OCI-LY3 (cell line): ENCODE measurements at regions not wholly inside any gene's neighbourhood (a gene's known extent, or its start where the extent isn't known, plus 50 kb on each side); places are given as distances from the start of the nearest gene placed in this dataset.

ENCODE experiments used
- H2AFZ ChIP-seq: fragments of 200-600, 300-600 bp; shearing (Covaris generic); 2 replicates; pipeline ENCODE4 v1.6.0; 2014; ENCODE audit warnings: antibody characterized with exemption, low read depth, low read length
- H3K27ac ChIP-seq: fragments of 200-600, 300-600 bp; sonication (generic); 2 replicates; pipeline ENCODE4 v1.5.1; 2014; ENCODE audit warnings: mild to moderate bottlenecking, low read length, moderate library complexity, mixed read lengths
- H3K27me3 ChIP-seq: fragments of 200-600, 300-600 bp; sonication (generic); 2 replicates; pipeline ENCODE4 v1.6.1; 2014; ENCODE audit warnings: low read depth, low read length, mixed read lengths
- H3K36me3 ChIP-seq: fragments of 200-600, 300-600 bp; sonication (generic); replicated peaks from 2 replicates; pipeline ENCODE3; 2014; ENCODE audit warnings: low read depth, low read length, mixed read lengths
- H3K4me1 ChIP-seq: fragments of 300-600, 200-600 bp; sonication (generic); 2 replicates; pipeline ENCODE4 v1.6.1; 2014; ENCODE audit warnings: low read length, mixed read lengths
- H3K4me2 ChIP-seq: fragments of 200-600, 300-600 bp; sonication (generic); 2 replicates; pipeline ENCODE4 v1.6.1; 2014; ENCODE audit warnings: low read length, mixed read lengths
- H3K4me3 ChIP-seq: fragments of 300-600, 200-600 bp; sonication (generic); 2 replicates; pipeline ENCODE4 v1.5.1; 2014; ENCODE audit warnings: antibody characterized with exemption, mild to moderate bottlenecking, low read length, moderate library complexity
- H3K79me2 ChIP-seq: fragments of 300-600, 200-600 bp; shearing (Covaris generic); 2 replicates; pipeline ENCODE4 v1.6.1; 2014; ENCODE audit warnings: mild to moderate bottlenecking, low read length, mixed read lengths
- H3K9ac ChIP-seq: fragments of 300-600, 200-600 bp; shearing (Covaris generic); 2 replicates; pipeline ENCODE4 v1.6.0; 2014; ENCODE audit warnings: mild to moderate bottlenecking, low read length, moderate library complexity
- H3K9me3 ChIP-seq: fragments of 200-600, 300-600 bp; shearing (Covaris generic); 2 replicates; pipeline ENCODE4 v1.6.1; 2014; ENCODE audit warnings: low read length, mixed read lengths; ENCODE audit not compliant: insufficient read depth
- H4K20me1 ChIP-seq: fragments of 200-600, 300-600 bp; sonication (generic); 2 replicates; pipeline ENCODE4 v1.6.1; 2016; ENCODE audit warnings: low read length, mixed read lengths; ENCODE audit not compliant: insufficient read depth
- EZH2phosphoT487 ChIP-seq: fragments of 200-600 bp; shearing (Covaris generic); IDR thresholded peaks from 2 replicates; pipeline ENCODE4 v1.6.1; 2018; ENCODE audit warnings: antibody characterized with exemption, mixed run types, low read depth
- TF ChIP-seq, protein P1 (sequence below): fragments of 200-600, 300-600 bp; sonication (generic); IDR thresholded peaks from 2 replicates; pipeline ENCODE4 v1.5.1; 2014; ENCODE audit warnings: antibody characterized with exemption, low read length, low read depth

- peaks cover 11% of the 10 kb centered on the region for H3K4me1 ChIP-seq
- no peaks in the 10 kb centered on the region for H3K79me2 ChIP-seq
- TF ChIP-seq, protein P1, sequence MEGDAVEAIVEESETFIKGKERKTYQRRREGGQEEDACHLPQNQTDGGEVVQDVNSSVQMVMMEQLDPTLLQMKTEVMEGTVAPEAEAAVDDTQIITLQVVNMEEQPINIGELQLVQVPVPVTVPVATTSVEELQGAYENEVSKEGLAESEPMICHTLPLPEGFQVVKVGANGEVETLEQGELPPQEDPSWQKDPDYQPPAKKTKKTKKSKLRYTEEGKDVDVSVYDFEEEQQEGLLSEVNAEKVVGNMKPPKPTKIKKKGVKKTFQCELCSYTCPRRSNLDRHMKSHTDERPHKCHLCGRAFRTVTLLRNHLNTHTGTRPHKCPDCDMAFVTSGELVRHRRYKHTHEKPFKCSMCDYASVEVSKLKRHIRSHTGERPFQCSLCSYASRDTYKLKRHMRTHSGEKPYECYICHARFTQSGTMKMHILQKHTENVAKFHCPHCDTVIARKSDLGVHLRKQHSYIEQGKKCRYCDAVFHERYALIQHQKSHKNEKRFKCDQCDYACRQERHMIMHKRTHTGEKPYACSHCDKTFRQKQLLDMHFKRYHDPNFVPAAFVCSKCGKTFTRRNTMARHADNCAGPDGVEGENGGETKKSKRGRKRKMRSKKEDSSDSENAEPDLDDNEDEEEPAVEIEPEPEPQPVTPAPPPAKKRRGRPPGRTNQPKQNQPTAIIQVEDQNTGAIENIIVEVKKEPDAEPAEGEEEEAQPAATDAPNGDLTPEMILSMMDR, result peak; percentile 63
- no peak for TF ChIP-seq EZH2phosphoT487
- H3K4me2 ChIP-seq, result no peak overlapping the region
- no peak overlapping the region for H3K4me3 ChIP-seq
- H3K27ac ChIP-seq, result no peak overlapping the region
- H2AFZ ChIP-seq, result no peak overlapping the region
- H4K20me1 ChIP-seq, result no peaks in the 10 kb centered on the region
- no peak overlapping the region for H3K9ac ChIP-seq
- H3K9me3 ChIP-seq, result no peaks in the 10 kb centered on the region
- no peaks in the 10 kb centered on the region for H3K36me3 ChIP-seq
- no peaks in the 10 kb centered on the region for H3K27me3 ChIP-seq
Measured at GRCh38 chr1:100606438-100606837, 68.5 kb downstream of the GPR88 start.

DNA sequence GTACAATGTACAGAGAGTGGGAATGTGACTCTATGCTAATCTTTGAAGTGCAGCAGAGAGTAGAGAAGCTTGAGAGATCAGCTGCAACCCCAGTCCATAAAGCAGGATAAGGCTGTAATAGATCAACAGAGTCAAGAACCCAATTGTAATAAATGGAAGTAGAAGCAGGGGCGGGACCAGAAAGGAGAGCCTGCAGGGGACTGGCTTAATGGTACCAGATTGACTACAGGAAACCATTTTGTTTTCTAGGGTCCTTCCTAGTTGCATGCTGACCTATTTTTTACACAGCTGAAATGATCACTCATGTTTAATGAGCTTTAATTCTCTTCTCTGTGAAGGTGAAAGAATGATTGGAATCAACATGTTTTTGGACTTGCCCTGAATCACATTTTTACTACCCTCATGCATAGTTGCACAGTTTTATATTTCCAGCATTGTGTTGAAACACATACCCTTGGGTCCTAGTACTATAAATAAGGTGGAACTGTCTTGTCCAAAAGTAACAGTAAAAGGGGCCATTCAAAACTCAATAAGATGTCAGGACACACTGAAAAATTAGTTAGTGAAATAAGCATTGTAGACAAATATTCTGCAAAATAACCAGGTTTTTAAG lies 69.8 kb downstream of the GPR88 start:
- H3K27me3 ChIP-seq, result no peaks in the 10 kb centered on the region; the same call in 1 of the 2 replicates
- TF ChIP-seq, protein P1, result no peak
- TF ChIP-seq EZH2phosphoT487, result no peak
- H3K36me3 ChIP-seq, result no peaks in the 10 kb centered on the region
- H3K4me3 ChIP-seq, result no peak overlapping the region
- H3K4me1 ChIP-seq, result peaks cover 11% of the 10 kb centered on the region
- H2AFZ ChIP-seq, result no peak overlapping the region
- no peak overlapping the region for H3K27ac ChIP-seq
- no peak overlapping the region for H3K4me2 ChIP-seq
- H3K79me2 ChIP-seq, result no peaks in the 10 kb centered on the region
- no peaks in the 10 kb centered on the region for H3K9me3 ChIP-seq
- H4K20me1 ChIP-seq, result no peaks in the 10 kb centered on the region
- H3K9ac ChIP-seq, result no peak overlapping the region

GRCh38 chr1:100609849-100610248 lies 71.9 kb downstream of the GPR88 start:
- no peak overlapping the region for H3K4me3 ChIP-seq
- no peak overlapping the region for H2AFZ ChIP-seq
- no peak overlapping the region for H3K9ac ChIP-seq
- H3K36me3 ChIP-seq, result no peaks in the 10 kb centered on the region
- no peaks in the 10 kb centered on the region for H3K79me2 ChIP-seq
- no peaks in the 10 kb centered on the region for H4K20me1 ChIP-seq
- no peaks in the 10 kb centered on the region; the same call in 1 of the 2 replicates for H3K27me3 ChIP-seq
- peaks cover 1% of the 10 kb centered on the region for H3K4me1 ChIP-seq
- H3K9me3 ChIP-seq, result no peaks in the 10 kb centered on the region
- H3K27ac ChIP-seq, result no peak overlapping the region
- TF ChIP-seq, protein P1, result no peak
- no peak for TF ChIP-seq EZH2phosphoT487
- no peak overlapping the region for H3K4me2 ChIP-seq

GRCh38 chr1:100611086-100611485 lies 73.1 kb downstream of the GPR88 start:
- H3K27ac ChIP-seq, result no peak overlapping the region
- H2AFZ ChIP-seq, result no peak overlapping the region
- no peaks in the 10 kb centered on the region for H3K79me2 ChIP-seq
- H3K9ac ChIP-seq, result no peak overlapping the region
- H3K27me3 ChIP-seq, result no peaks in the 10 kb centered on the region; the same call in 1 of the 2 replicates
- H3K9me3 ChIP-seq, result no peaks in the 10 kb centered on the region
- no peak for TF ChIP-seq EZH2phosphoT487
- TF ChIP-seq, protein P1, result no peak
- no peak overlapping the region for H3K4me3 ChIP-seq
- no peaks in the 10 kb centered on the region for H3K4me1 ChIP-seq
- no peaks in the 10 kb centered on the region for H3K36me3 ChIP-seq
- H3K4me2 ChIP-seq, result no peak overlapping the region
- no peaks in the 10 kb centered on the region for H4K20me1 ChIP-seq
